OCI-LY1 (cell line): ENCODE measurements at regions not wholly inside any gene's neighbourhood (a gene's known extent, or its start where the extent isn't known, plus 50 kb on each side); places are given as distances from the start of the nearest gene placed in this dataset.

Source experiments
- H2AFZ ChIP-seq: fragments of 200-600 bp; sonication (generic), shearing (Covaris generic); 2 replicates; pipeline ENCODE4 v1.6.0; 2014; ENCODE audit warnings: antibody characterized with exemption, mild to moderate bottlenecking, low read length
- H3F3A ChIP-seq: fragments of 200-600 bp; sonication (generic), shearing (Covaris generic); 2 replicates; pipeline ENCODE4 v1.6.0; 2014; ENCODE audit warnings: mild to moderate bottlenecking, antibody characterized with exemption, low read length, moderate library complexity; ENCODE audit not compliant: insufficient read depth
- H3K27ac ChIP-seq: fragments of 200-600 bp; sonication (generic); 2 replicates; pipeline ENCODE4 v1.5.1; 2014; ENCODE audit warnings: low read length, mixed run types, mild to moderate bottlenecking, low read depth; ENCODE audit not compliant: poor library complexity, severe bottlenecking
- H3K27me3 ChIP-seq: fragments of 200-600 bp; sonication (generic); 2 replicates; pipeline ENCODE4 v1.6.0; 2014; ENCODE audit warnings: antibody characterized with exemption, mild to moderate bottlenecking, low read length, moderate library complexity; ENCODE audit not compliant: insufficient read depth
- H3K36me3 ChIP-seq: fragments of 200-600 bp; sonication (generic); 2 replicates; pipeline ENCODE4 v1.6.1; 2014; ENCODE audit warnings: mild to moderate bottlenecking, antibody characterized with exemption, low read length, moderate library complexity, mixed read lengths; ENCODE audit not compliant: insufficient read depth
- H3K4me1 ChIP-seq: fragments of 200-600 bp; sonication (generic); 2 replicates; pipeline ENCODE4 v1.5.1; 2014; ENCODE audit warnings: mild to moderate bottlenecking, low read length, moderate library complexity; ENCODE audit not compliant: insufficient read depth, severe bottlenecking
- H3K4me2 ChIP-seq: fragments of 200-600 bp; sonication (generic), shearing (Covaris generic); 2 replicates; pipeline ENCODE4 v1.6.1; 2014; ENCODE audit warnings: low read length
- H3K4me3 ChIP-seq: fragments of 200-600 bp; sonication (generic); 2 replicates; pipeline ENCODE4 v1.5.1; 2014; ENCODE audit warnings: low read length, low read depth, mild to moderate bottlenecking, mixed read lengths; ENCODE audit not compliant: poor library complexity, severe bottlenecking
- H3K79me2 ChIP-seq: fragments of 200-600 bp; shearing (Covaris generic); 2 replicates; pipeline ENCODE4 v1.6.1; 2016; ENCODE audit warnings: mixed run types, low read length, mixed read lengths; ENCODE audit not compliant: insufficient read depth
- H3K9ac ChIP-seq: fragments of 200-600 bp; sonication (generic), shearing (Covaris generic); 2 replicates; pipeline ENCODE4 v1.6.1; 2014; ENCODE audit warnings: mild to moderate bottlenecking, low read length, mixed read lengths
- H3K9me2 ChIP-seq: fragments of 200-600 bp; sonication (generic), shearing (Covaris generic); 2 replicates; pipeline ENCODE4 v1.6.1; 2014; ENCODE audit warnings: low read depth, mild to moderate bottlenecking, low read length, mixed read lengths
- H3K9me3 ChIP-seq: fragments of 200-600 bp; shearing (Covaris generic); 2 replicates; pipeline ENCODE4 v1.6.1; 2014; ENCODE audit warnings: low read length, mixed read lengths
- H4K20me1 ChIP-seq: fragments of 200-600 bp; sonication (generic), shearing (Covaris generic); 2 replicates; pipeline ENCODE4 v1.6.0; 2016; ENCODE audit warnings: mild to moderate bottlenecking, low read length; ENCODE audit not compliant: insufficient read depth
- EZH2 ChIP-seq: fragments of 200-600 bp; sonication (generic), shearing (Covaris generic); IDR thresholded peaks from 2 replicates; pipeline ENCODE4 v1.8.0; 2017; ENCODE audit warnings: borderline replicate concordance, mixed run types, mild to moderate bottlenecking, antibody characterized with exemption, low read length, moderate library complexity, mixed read lengths
- TF ChIP-seq, protein P1 (sequence below): fragments of 200-600 bp; sonication (generic), shearing (Covaris generic); IDR thresholded peaks from 2 replicates; pipeline ENCODE4 v1.5.1; 2017; ENCODE audit warnings: mild to moderate bottlenecking, antibody characterized with exemption, low read length, moderate library complexity, mixed read lengths

DNA sequence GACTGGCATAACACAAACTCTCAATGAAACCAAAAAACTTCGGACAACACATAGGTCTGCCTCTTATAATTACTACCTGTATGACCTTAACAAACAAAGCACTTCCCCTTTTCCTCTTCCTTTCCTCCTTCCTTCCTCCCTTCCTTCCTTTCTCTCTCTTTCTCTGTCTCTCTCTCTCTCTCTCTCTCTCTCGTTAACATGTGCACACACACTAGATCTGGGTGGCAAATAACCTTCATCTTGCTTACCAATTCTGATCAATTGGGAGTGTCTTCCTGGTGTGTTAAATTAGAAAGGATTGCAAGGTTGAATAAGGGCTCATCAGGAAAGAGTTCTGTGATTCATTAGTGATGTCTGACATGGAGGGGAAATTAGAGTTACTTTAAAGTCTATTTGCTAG lies 307.8 kb upstream of the PRKD1 start:
- Histone ChIP-seq H3K27me3 (no peaks in the 10 kb centered on the region), H3F3A (no peaks in the 10 kb centered on the region), H3K4me1 (no peaks in the 10 kb centered on the region), H2AFZ (no peak overlapping the region), H3K4me3 (no peak overlapping the region), H3K4me2 (no peak overlapping the region), H3K36me3 (no peaks in the 10 kb centered on the region), H3K9ac (no peak overlapping the region), H3K9me3 (no peaks in the 10 kb centered on the region), H4K20me1 (no peaks in the 10 kb centered on the region), H3K79me2 (no peaks in the 10 kb centered on the region), H3K27ac (no peak overlapping the region), H3K9me2 (no peaks in the 10 kb centered on the region)
- TF ChIP-seq, protein P1, sequence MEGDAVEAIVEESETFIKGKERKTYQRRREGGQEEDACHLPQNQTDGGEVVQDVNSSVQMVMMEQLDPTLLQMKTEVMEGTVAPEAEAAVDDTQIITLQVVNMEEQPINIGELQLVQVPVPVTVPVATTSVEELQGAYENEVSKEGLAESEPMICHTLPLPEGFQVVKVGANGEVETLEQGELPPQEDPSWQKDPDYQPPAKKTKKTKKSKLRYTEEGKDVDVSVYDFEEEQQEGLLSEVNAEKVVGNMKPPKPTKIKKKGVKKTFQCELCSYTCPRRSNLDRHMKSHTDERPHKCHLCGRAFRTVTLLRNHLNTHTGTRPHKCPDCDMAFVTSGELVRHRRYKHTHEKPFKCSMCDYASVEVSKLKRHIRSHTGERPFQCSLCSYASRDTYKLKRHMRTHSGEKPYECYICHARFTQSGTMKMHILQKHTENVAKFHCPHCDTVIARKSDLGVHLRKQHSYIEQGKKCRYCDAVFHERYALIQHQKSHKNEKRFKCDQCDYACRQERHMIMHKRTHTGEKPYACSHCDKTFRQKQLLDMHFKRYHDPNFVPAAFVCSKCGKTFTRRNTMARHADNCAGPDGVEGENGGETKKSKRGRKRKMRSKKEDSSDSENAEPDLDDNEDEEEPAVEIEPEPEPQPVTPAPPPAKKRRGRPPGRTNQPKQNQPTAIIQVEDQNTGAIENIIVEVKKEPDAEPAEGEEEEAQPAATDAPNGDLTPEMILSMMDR = no peak
- TF ChIP-seq EZH2 = no peak

DNA sequence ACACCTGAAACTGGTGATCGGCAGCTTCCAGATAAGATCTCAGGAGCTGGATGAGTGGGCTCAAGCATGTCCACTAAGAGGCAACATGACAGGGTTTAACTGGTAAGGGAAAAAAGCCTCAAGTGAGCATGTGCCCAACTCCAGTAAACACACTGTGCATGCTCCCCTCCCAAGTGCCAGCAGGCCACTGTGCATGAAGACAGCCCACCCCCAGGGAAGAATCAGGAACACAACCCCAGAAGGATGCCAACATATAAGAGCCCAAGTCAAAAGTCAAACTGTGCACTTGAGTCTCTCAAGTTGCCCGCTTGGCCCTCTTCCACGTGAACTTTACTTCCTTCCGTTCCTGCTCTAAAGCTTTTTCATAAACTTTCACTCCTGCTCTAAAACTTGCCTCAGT lies 311.3 kb upstream of the PRKD1 start:
- no peak overlapping the region for H2AFZ ChIP-seq
- H3K4me3 ChIP-seq = no peak overlapping the region
- TF ChIP-seq, protein P1 = no peak
- TF ChIP-seq EZH2 = no peak
- H3K36me3 ChIP-seq = no peaks in the 10 kb centered on the region
- no peak overlapping the region for H3K9ac ChIP-seq
- H4K20me1 ChIP-seq = no peaks in the 10 kb centered on the region
- no peaks in the 10 kb centered on the region for H3K9me2 ChIP-seq
- no peaks in the 10 kb centered on the region for H3F3A ChIP-seq
- H3K9me3 ChIP-seq = no peaks in the 10 kb centered on the region
- H3K4me2 ChIP-seq = no peak overlapping the region
- no peaks in the 10 kb centered on the region for H3K79me2 ChIP-seq
- H3K27me3 ChIP-seq = no peaks in the 10 kb centered on the region
- no peaks in the 10 kb centered on the region for H3K4me1 ChIP-seq
- H3K27ac ChIP-seq = no peak overlapping the region

DNA sequence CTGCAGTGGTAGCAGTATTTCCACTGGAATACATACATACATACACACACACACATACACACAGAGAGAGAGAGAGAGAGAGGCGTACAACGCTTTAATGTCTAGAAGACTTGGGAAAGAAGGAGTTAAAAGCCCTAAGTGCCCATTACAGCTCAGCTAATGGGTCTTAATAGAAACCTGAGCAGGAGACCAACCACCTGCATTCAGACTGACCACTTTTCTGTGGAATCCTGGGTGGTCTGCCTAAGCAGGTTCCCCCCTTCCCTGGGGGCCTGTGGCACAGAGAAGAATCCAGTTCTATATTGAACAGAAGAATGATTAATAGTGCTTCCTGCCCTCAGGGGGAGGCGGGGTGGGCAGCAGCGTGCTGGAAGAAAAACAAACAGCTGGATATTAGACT lies 312.4 kb upstream of the PRKD1 start:
- no peaks in the 10 kb centered on the region for H3K9me3 ChIP-seq
- H3K27me3 ChIP-seq = no peaks in the 10 kb centered on the region
- TF ChIP-seq, protein P1 = no peak
- no peak for TF ChIP-seq EZH2
- H3K4me1 ChIP-seq = no peaks in the 10 kb centered on the region
- no peak overlapping the region for H3K4me3 ChIP-seq
- H3K79me2 ChIP-seq = no peaks in the 10 kb centered on the region
- H3F3A ChIP-seq = no peaks in the 10 kb centered on the region
- no peaks in the 10 kb centered on the region for H3K9me2 ChIP-seq
- no peak overlapping the region for H3K4me2 ChIP-seq
- H4K20me1 ChIP-seq = no peaks in the 10 kb centered on the region
- H2AFZ ChIP-seq = no peak overlapping the region
- H3K27ac ChIP-seq = no peak overlapping the region
- no peak overlapping the region for H3K9ac ChIP-seq
- H3K36me3 ChIP-seq = no peaks in the 10 kb centered on the region
